A673 (cell line): ENCODE measurements at regions not wholly inside any gene's neighbourhood (a gene's known extent, or its start where the extent isn't known, plus 50 kb on each side); places are given as distances from the start of the nearest gene placed in this dataset.

ENCODE experiments used
- BruUV-seq: library from RNA; stranded (reverse); fragments of 400-500 nt; replicated peaks from 2 replicates; lab custom pipeline; 2021; lab: Mats Ljungman, UMichigan
- CTCF ChIA-PET: fragments of 300-600 bp; sonication (Branson Sonifier 250); formaldehyde crosslinking; loops from one replicate; lab custom pipeline; 2022; ENCODE audit warnings: antibody characterized with exemption; lab: Charles Lee
- POLR2A ChIA-PET: fragments of 300-600 bp; sonication (Branson Sonifier 250); formaldehyde crosslinking; loops from one replicate; lab custom pipeline; 2022; ENCODE audit warnings: antibody characterized with exemption; ENCODE audit not compliant: low non-redundant PET; lab: Charles Lee
- DNase-seq: peaks from one replicate; pipeline ENCODE4 v3.0.0-alpha.2; 2015; ENCODE audit warnings: low spot score
- H3K27ac ChIP-seq: fragments of 200-600 bp; sonication (generic); 2 replicates; pipeline ENCODE4 v1.5.1; 2016; ENCODE audit warnings: mixed run types, low read depth, mild to moderate bottlenecking, mixed read lengths, antibody characterized with exemption, low read length; ENCODE audit not compliant: poor library complexity, severe bottlenecking
- H3K27me3 ChIP-seq: fragments of 200-600 bp; sonication (generic); replicated peaks from 2 replicates; pipeline ENCODE4 v1.6.1; 2017; ENCODE audit warnings: mixed run types, low read depth, mild to moderate bottlenecking, mixed read lengths, antibody characterized with exemption, low read length; ENCODE audit not compliant: insufficient read depth, poor library complexity
- H3K36me3 ChIP-seq: fragments of 200-600 bp; sonication (generic); 2 replicates; pipeline ENCODE4 v1.6.1; 2016; ENCODE audit warnings: mixed run types, mild to moderate bottlenecking, mixed read lengths, antibody characterized with exemption, low read length; ENCODE audit not compliant: insufficient read depth, poor library complexity, severe bottlenecking
- H3K4me1 ChIP-seq: fragments of 200-600 bp; sonication (generic); 2 replicates; pipeline ENCODE4 v1.6.1; 2017; ENCODE audit warnings: mixed run types, mild to moderate bottlenecking, mixed read lengths, antibody characterized with exemption, low read length; ENCODE audit not compliant: insufficient read depth, poor library complexity, severe bottlenecking
- H3K4me3 ChIP-seq: fragments of 200-600 bp; sonication (generic); 2 replicates; pipeline ENCODE4 v1.5.1; 2016; ENCODE audit warnings: low read depth, mixed run types, mild to moderate bottlenecking, mixed read lengths, low read length; ENCODE audit not compliant: poor library complexity, severe bottlenecking
- H3K9me3 ChIP-seq: fragments of 200-600 bp; sonication (generic); 2 replicates; pipeline ENCODE4 v1.6.1; 2016; ENCODE audit warnings: mixed run types, low read depth, mild to moderate bottlenecking, mixed read lengths, antibody characterized with exemption, low read length; ENCODE audit not compliant: poor library complexity, severe bottlenecking
- EZH2 ChIP-seq: fragments of 200-600 bp; sonication (generic); IDR thresholded peaks from 2 replicates; pipeline ENCODE4 v1.6.1; 2017; ENCODE audit warnings: borderline replicate concordance, low read depth, mild to moderate bottlenecking, mixed read lengths, antibody characterized with exemption, low read length; ENCODE audit not compliant: poor library complexity, severe bottlenecking
- intact Hi-C: fragments of 100-400 bp; cut with micrococcal nuclease; formaldehyde crosslinking; loops from one replicate; pipeline ENCODE4 v1.10.0; 2022; ENCODE audit not compliant: unreplicated experiment
- TF ChIP-seq, protein P1 (sequence below): fragments of 300-800, 200-600 bp; sonication (generic); conservative IDR thresholded peaks from 2 replicates; pipeline ENCODE4 v1.5.1; 2017; ENCODE audit warnings: low read depth, mild to moderate bottlenecking, antibody characterized with exemption, low read length, moderate library complexity, mixed read lengths

DNA sequence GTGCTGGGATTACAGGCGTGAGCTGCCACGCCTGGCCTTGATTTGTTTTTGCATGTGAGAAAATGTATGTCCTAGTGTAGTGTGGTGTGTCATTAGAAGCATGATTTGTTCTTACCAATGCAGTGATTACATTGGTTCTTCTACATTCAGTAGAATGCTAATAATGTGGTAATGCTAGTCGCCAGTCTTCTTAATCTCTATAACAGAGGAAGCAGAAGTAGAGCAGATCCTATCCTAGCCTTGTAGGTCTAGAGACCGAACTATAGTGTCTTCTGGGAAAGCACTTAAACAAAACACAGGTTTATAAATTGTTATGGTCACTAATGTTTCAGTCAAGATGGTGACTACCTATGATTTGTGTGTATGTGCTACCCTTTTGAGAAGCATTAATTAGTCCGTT is 197.5 kb upstream of the DMRT1 start:
- Histone ChIP-seq H3K9me3 (no peaks in the 10 kb centered on the region), H3K4me1 (no peaks in the 10 kb centered on the region), H3K4me3 (no peak overlapping the region), H3K27me3 (no peaks in the 10 kb centered on the region), H3K36me3 (no peaks in the 10 kb centered on the region), H3K27ac (no peak overlapping the region)
- TF ChIP-seq EZH2: no peak
- TF ChIP-seq, protein P1, sequence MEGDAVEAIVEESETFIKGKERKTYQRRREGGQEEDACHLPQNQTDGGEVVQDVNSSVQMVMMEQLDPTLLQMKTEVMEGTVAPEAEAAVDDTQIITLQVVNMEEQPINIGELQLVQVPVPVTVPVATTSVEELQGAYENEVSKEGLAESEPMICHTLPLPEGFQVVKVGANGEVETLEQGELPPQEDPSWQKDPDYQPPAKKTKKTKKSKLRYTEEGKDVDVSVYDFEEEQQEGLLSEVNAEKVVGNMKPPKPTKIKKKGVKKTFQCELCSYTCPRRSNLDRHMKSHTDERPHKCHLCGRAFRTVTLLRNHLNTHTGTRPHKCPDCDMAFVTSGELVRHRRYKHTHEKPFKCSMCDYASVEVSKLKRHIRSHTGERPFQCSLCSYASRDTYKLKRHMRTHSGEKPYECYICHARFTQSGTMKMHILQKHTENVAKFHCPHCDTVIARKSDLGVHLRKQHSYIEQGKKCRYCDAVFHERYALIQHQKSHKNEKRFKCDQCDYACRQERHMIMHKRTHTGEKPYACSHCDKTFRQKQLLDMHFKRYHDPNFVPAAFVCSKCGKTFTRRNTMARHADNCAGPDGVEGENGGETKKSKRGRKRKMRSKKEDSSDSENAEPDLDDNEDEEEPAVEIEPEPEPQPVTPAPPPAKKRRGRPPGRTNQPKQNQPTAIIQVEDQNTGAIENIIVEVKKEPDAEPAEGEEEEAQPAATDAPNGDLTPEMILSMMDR: no peak
- DNase-seq: no peak
- CTCF ChIA-PET: no interaction called here
- intact Hi-C loops: no loop called here
- POLR2A ChIA-PET: no interaction called here
- BruUV-seq: no TSS peak

DNA sequence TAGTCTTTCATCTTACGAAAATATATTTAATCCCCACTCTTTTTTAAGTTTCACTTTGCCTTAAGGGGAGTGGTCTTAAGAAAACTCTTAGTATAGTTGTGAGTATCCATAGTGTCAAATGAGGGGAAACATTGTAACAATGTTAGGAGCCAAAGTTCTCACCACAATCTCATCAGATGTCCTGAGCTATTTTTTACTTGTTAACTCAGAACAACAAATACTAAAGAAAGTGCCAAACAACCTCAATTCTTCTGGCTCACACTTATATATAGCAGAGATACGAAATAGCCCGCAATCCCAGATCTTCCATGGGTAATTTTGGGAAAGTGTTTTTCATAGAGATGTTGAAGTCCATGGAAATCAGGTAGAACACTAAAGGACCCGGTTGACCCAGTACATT is 194.0 kb upstream of the DMRT1 start:
- intact Hi-C loops: no loop called here
- DNase-seq: no peak
- Histone ChIP-seq H3K27ac (no peak overlapping the region), H3K36me3 (no peaks in the 10 kb centered on the region), H3K4me3 (no peak overlapping the region), H3K4me1 (no peaks in the 10 kb centered on the region), H3K27me3 (no peaks in the 10 kb centered on the region), H3K9me3 (no peaks in the 10 kb centered on the region)
- BruUV-seq: no TSS peak
- CTCF ChIA-PET: no interaction called here
- no peak for TF ChIP-seq EZH2
- TF ChIP-seq, protein P1: no peak
- POLR2A ChIA-PET: no interaction called here

DNA sequence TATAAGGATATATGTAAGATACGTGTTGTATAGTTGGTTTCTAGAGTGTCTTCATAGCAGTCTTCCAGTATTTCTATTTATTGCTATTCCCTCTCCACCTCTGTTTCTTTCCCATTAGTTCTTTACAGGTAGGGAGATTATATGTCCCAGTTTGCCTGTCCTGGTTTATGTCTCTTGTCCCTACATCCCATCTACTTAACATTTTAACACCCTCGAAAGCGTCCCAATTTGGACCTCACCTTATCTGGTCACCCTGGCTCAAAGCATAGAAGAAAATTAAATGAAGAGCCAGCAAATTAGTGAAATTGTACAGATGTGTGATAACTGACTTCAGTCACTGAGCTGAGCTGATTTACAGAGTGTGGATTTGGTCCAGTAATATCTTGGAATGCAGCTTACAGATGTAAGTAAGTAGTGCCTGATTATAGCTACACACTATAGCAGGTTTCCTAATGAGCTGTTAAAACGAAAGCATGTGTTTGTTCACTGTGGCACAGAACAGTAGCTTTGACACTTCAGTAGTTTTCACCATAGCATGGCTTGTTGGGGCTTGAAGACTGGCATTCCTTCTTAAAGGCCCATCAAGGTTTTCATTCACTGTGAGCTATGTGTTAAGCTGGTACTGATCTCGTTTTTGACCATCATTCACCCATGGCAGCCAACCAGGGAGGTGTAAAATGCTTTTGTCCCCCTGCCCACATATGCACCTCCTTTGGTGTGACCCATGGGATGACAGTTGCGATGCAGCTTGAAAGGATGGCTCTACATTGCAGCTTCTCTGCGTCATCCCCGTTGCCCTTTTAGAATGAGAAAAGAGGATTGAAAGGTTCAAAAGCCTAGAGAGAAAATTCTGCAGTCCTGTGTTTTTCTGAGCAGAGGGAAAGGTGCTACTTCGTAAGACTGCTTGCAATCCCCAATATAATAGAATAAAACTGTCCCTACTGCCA is 192.1 kb upstream of the DMRT1 start:
- DNase-seq: no peak
- no peak overlapping the region for H3K4me3 ChIP-seq
- H3K4me1 ChIP-seq: no peaks in the 10 kb centered on the region
- H3K27ac ChIP-seq: no peak overlapping the region
- TF ChIP-seq, protein P1: no peak
- no peak for TF ChIP-seq EZH2
- no peaks in the 10 kb centered on the region for H3K9me3 ChIP-seq
- H3K36me3 ChIP-seq: no peaks in the 10 kb centered on the region
- CTCF ChIA-PET: no interaction called here
- BruUV-seq: no TSS peak
- POLR2A ChIA-PET: no interaction called here
- no peaks in the 10 kb centered on the region for H3K27me3 ChIP-seq
- intact Hi-C loops: no loop called here
